ENCODE measurements at regions not wholly inside any gene's neighbourhood (a gene's known extent, or its start where the extent isn't known, plus 50 kb on each side); places are given as distances from the start of the nearest gene placed in this dataset.
"Not testable (repeated sequence)": the region's sequence is repeated elsewhere in the genome, so short reads cannot be mapped to it uniquely, and the experiment has no call there.

- no peak overlapping the region for H3K4me3 ChIP-seq (ENCODE audit: low read depth, low read length)
- TF ChIP-seq CTCF (conservative IDR thresholded peaks at IDR 0.05; ENCODE audit: low read depth, low read length) = no peak
- DNase-seq (ENCODE audit: low read depth) = no peak
Measured at GRCh38 chr7:149605696-149606095, 108.1 kb upstream of the ZNF746 start.

GRCh38 chr7:149604521-149604920 lies 106.9 kb upstream of the ZNF746 start:
- DNase-seq (ENCODE audit: low read depth) = no peak
- no peak for TF ChIP-seq CTCF (conservative IDR thresholded peaks at IDR 0.05; ENCODE audit: low read depth, low read length)
- H3K4me3 ChIP-seq (ENCODE audit: low read depth, low read length) = no peak overlapping the region

- DNase-seq (ENCODE audit: low read depth); H3K4me3 ChIP-seq (ENCODE audit: low read depth, low read length): not testable (repeated sequence)
Measured at GRCh38 chr7:149600669-149601330, 103.2 kb upstream of the ZNF746 start.

- no peak for TF ChIP-seq CTCF (conservative IDR thresholded peaks at IDR 0.05; ENCODE audit: low read depth, low read length)
Measured at GRCh38 chr7:149599636-149600206, 102.1 kb upstream of the ZNF746 start.

GRCh38 chr7:149598721-149599308 lies 101.2 kb upstream of the ZNF746 start:
- peak; percentile 63 for TF ChIP-seq CTCF (conservative IDR thresholded peaks at IDR 0.05; ENCODE audit: low read depth, low read length)
- DNase-seq (ENCODE audit: low read depth) = no peak
- H3K4me3 ChIP-seq (ENCODE audit: low read depth, low read length) = no peak overlapping the region

More at GRCh38 chr7:149599636-149600206, 102.1 kb upstream of the ZNF746 start:
- DNase-seq (ENCODE audit: low read depth) = no peak
- no peak overlapping the region for H3K4me3 ChIP-seq (ENCODE audit: low read depth, low read length)

GRCh38 chr7:149597789-149598188 lies 100.2 kb upstream of the ZNF746 start:
- not testable (repeated sequence) for H3K4me3 ChIP-seq (ENCODE audit: low read depth, low read length); DNase-seq (ENCODE audit: low read depth)

GRCh38 chr7:149595541-149595940 lies 97.9 kb upstream of the ZNF746 start:
- no peak overlapping the region for H3K4me3 ChIP-seq (ENCODE audit: low read depth, low read length)
- TF ChIP-seq CTCF (conservative IDR thresholded peaks at IDR 0.05; ENCODE audit: low read depth, low read length) = no peak
- DNase-seq (ENCODE audit: low read depth) = no peak

- no peak for DNase-seq (ENCODE audit: low read depth)
- no peak overlapping the region for H3K4me3 ChIP-seq (ENCODE audit: low read depth, low read length)
- no peak for TF ChIP-seq CTCF (conservative IDR thresholded peaks at IDR 0.05; ENCODE audit: low read depth, low read length)
Measured at GRCh38 chr7:149595078-149595477, 97.5 kb upstream of the ZNF746 start.

All from epithelial cell of proximal tubule (primary cell).